IgD-negative memory B cell (primary cell): ENCODE measurements at regions not wholly inside any gene's neighbourhood (a gene's known extent, or its start where the extent isn't known, plus 50 kb on each side); places are given as distances from the start of the nearest gene placed in this dataset.

ENCODE experiments used
- H3K27ac Mint-ChIP-seq, 3 donors: one replicate each; pipeline ENCODE4 v1.8.0; 2020 to 2022; ENCODE audit warnings: mild to moderate bottlenecking in 3 of 3, mixed read lengths in 3 of 3, moderate library complexity in 1 of 3
- H3K27me3 Mint-ChIP-seq: one replicate; pipeline ENCODE4 v1.8.0; 2021; ENCODE audit warnings: mixed read lengths
- H3K36me3 Mint-ChIP-seq: one replicate; pipeline ENCODE4 v1.8.0; 2020; ENCODE audit warnings: mild to moderate bottlenecking, mixed read lengths
- H3K4me1 Mint-ChIP-seq, 3 donors: one replicate each; pipeline ENCODE4 v1.8.0; 2020 to 2022; ENCODE audit warnings: mixed read lengths in 3 of 3, mild to moderate bottlenecking in 1 of 3
- H3K4me3 Mint-ChIP-seq, 4 donors: one replicate each; pipeline ENCODE4 v1.8.0; 2020 to 2022; ENCODE audit warnings: mild to moderate bottlenecking in 4 of 4, mixed read lengths in 4 of 4, moderate library complexity in 3 of 4
- H3K9me3 Mint-ChIP-seq, 3 donors: one replicate each; pipeline ENCODE4 v1.8.0; 2020 to 2021; ENCODE audit warnings: mixed read lengths in 3 of 3, mild to moderate bottlenecking in 1 of 3

DNA sequence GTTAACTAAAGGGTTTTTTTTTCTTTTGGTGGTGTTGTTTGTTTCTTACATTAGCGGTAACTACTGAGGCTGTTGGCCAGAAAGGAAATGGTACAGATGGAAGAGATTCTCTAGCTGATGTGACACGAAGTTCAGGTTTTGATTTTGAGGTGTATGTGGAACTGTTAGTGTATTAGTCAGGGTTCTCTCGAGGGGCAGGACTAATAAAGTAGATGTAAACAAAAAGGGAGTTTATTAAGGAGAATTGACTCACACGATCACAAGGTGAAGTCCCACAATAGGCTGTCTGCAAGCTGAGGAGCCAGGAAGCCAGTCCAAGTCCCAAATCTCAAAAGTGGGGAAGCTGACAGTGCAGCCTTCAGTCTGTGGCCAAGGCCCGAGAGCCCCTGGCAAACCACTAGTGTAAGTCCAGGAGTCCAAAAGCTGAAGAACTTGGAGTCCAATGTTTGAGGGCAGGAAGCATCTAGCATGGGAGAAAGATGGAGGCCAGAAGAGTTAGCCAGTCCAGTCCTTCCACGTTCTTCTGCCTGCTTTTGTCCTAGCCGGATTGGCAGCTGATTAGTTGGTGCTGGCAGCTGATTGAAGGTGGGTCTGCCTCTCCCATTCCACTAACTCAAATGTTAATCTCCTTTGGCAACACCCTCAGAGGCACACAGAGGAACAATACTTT lies 577.6 kb downstream of the EFNB2 start:
- Mint-ChIP-seq H3K27me3 (no peaks in the 10 kb centered on the region), H3K4me3 (no peak overlapping the region), H3K36me3 (no peaks in the 10 kb centered on the region), H3K27ac (no peak overlapping the region), H3K4me1 (no peaks in the 10 kb centered on the region), H3K9me3 (peaks cover 0 to 6% (median 4%) of the 10 kb centered on the region in 3 donors)

DNA sequence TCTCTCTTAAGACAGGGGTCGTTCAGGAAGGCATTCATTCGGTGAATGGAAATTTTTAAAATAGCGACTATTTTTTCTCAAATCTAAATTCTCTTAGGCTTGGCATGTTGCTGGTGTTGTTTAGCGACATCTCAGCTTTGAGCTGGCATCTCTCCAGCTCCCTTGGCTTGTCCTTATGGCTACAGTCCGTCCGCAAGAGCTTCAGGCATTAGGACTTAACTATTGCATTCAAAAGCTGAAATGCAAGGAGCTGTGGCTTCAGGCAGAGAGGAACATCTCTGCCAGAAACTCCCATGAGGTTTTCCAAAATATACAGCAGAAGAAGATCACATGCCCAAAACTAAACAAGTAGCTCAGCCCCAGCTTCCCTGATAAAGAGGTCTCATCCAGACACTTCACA lies 578.5 kb downstream of the EFNB2 start:
- H3K27me3 Mint-ChIP-seq, result no peaks in the 10 kb centered on the region
- H3K27ac Mint-ChIP-seq, result no peak overlapping the region
- H3K4me1 Mint-ChIP-seq, result no peaks in the 10 kb centered on the region
- H3K4me3 Mint-ChIP-seq, result no peak overlapping the region
- H3K36me3 Mint-ChIP-seq, result no peaks in the 10 kb centered on the region
- peaks cover 0 to 4% (median 3%) of the 10 kb centered on the region in 3 donors for H3K9me3 Mint-ChIP-seq

DNA sequence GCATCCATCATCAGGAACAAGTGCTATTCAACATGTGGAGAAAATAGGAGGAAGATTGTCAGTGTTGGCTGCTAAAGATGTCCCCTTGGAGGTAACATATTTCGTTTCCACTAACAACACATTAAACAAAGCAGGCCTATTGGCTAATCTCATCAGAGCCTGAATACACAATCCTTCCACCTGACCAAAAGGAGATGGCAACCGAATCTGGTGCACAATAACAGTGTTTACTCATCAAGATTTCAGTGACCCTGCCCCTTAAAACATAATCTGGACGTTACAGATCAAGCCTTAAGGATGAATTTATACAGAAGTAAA lies 582.5 kb downstream of the EFNB2 start:
- H3K9me3 Mint-ChIP-seq, result peaks cover 2 to 4% (median 3%) of the 10 kb centered on the region in 3 donors
- H3K36me3 Mint-ChIP-seq, result no peaks in the 10 kb centered on the region
- no peaks in the 10 kb centered on the region for H3K27me3 Mint-ChIP-seq
- H3K27ac Mint-ChIP-seq, result no peak overlapping the region
- no peak overlapping the region for H3K4me3 Mint-ChIP-seq
- no peaks in the 10 kb centered on the region for H3K4me1 Mint-ChIP-seq

DNA sequence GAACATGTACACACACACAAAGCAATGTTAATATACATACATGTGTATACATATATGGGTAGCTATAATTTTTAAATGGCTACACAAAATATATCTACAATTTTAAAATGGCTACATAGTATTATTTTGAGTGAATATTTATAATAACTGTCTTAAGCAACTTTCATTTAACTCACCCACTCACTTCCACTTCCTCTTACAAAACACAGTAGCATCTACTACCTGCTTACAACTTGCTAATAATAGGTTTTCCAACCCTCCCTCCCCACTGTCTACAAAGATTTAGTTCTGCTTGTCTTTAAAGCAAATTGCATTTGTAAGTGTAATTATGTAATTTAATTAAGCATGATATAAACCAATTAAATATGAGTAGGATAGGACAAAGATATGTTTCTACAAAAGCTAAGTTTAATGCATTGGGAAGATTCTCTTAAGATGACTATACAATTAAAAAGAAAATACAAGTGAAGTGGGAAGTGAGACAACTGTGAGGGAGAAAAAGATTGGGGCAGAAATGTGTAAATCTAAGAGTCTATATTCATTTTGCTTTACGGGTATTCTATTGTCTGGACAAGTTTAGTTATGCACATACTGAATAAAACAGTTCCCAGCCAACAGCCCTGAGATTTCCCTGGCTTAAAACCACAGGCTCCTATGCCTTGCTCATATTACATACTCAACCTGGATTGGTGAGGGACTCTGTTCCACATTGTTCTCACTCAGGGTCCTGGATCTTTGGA lies 583.1 kb downstream of the EFNB2 start:
- no peaks in the 10 kb centered on the region for H3K4me1 Mint-ChIP-seq
- H3K9me3 Mint-ChIP-seq, result peaks cover 2 to 4% (median 3%) of the 10 kb centered on the region in 3 donors
- H3K27ac Mint-ChIP-seq, result no peak overlapping the region
- H3K36me3 Mint-ChIP-seq, result no peaks in the 10 kb centered on the region
- no peaks in the 10 kb centered on the region for H3K27me3 Mint-ChIP-seq
- H3K4me3 Mint-ChIP-seq, result no peak overlapping the region

DNA sequence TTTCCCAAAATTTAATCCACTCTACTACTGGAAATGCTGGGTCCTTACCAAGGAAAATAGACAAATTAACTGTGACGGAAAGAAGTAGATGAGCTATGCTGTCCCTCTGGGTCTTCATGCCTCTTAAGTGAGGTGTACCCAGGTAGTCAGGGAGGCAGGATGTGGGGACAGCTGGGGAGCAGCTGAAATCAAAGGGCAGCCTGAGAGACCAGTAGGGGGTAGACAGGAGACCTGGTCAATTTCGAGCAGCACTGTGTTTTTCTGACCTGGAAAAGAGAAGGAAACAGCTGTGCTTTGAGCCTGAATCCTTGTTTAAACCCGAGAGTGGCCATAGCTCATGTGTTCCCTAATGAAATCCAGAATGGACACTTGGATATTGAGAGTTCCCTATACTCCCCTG lies 587.3 kb downstream of the EFNB2 start:
- no peak overlapping the region for H3K27ac Mint-ChIP-seq
- no peaks in the 10 kb centered on the region for H3K4me1 Mint-ChIP-seq
- no peak overlapping the region for H3K4me3 Mint-ChIP-seq
- H3K36me3 Mint-ChIP-seq, result no peaks in the 10 kb centered on the region
- H3K27me3 Mint-ChIP-seq, result no peaks in the 10 kb centered on the region
- peaks cover 0 to 4% (median 2%) of the 10 kb centered on the region in 3 donors for H3K9me3 Mint-ChIP-seq

DNA sequence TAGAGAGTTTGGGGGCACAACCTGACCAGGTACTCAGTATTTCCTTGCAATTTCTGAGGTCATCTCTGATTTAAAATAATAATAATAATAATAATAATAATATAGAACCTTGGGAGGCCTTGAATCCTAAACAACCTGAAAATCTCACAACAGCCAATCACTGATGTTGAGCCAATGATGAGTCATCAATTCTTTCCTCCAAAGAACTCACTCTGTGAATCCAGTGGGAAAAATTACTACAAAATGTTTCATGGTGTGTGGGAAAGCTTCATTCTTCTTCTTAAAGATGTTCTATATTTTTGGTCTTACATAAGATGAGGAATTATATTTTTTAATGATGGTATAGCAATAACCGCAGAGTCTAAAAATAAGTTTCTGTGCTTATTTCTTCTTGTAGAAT lies 594.6 kb downstream of the EFNB2 start:
- H3K36me3 Mint-ChIP-seq, result no peaks in the 10 kb centered on the region
- H3K4me3 Mint-ChIP-seq, result no peak overlapping the region
- no peak overlapping the region for H3K27ac Mint-ChIP-seq
- H3K27me3 Mint-ChIP-seq, result no peaks in the 10 kb centered on the region
- no peaks in the 10 kb centered on the region for H3K4me1 Mint-ChIP-seq
- peaks cover 0 to 3% (median 2%) of the 10 kb centered on the region in 3 donors for H3K9me3 Mint-ChIP-seq

DNA sequence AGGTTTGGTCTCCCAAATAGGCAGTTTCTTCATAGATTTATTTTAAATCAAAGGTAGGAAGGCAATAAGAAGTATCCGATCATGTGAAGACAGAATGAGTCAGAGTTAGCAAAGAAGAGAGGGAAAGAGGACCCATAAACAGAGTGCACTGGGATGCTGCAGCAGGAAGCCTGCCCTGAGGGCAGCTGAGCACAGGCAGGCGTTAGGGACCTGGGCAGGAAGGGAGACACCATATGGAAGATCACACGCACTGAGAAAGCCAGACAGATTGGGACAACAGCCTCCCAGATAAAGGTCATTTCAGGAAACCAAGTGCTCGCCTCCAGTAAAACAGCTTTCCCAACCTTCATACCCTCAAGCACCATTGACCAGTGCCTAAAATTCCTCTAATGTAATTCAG lies 598.0 kb downstream of the EFNB2 start:
- no peak overlapping the region for H3K27ac Mint-ChIP-seq
- H3K4me3 Mint-ChIP-seq, result no peak overlapping the region
- H3K4me1 Mint-ChIP-seq, result no peaks in the 10 kb centered on the region
- H3K9me3 Mint-ChIP-seq, result peaks cover 0 to 5% (median 0%) of the 10 kb centered on the region in 3 donors
- no peaks in the 10 kb centered on the region for H3K36me3 Mint-ChIP-seq
- no peaks in the 10 kb centered on the region for H3K27me3 Mint-ChIP-seq

- Mint-ChIP-seq H3K27me3 (no peaks in the 10 kb centered on the region), H3K9me3 (peaks cover 0 to 5% (median 0%) of the 10 kb centered on the region in 3 donors), H3K27ac (no peak overlapping the region), H3K36me3 (no peaks in the 10 kb centered on the region), H3K4me3 (no peak overlapping the region), H3K4me1 (no peaks in the 10 kb centered on the region)
Observed at GRCh38 chr13:105936816-105937215, 598.6 kb downstream of the EFNB2 start.

GRCh38 chr13:105929505-105929904 lies 606.0 kb downstream of the EFNB2 start:
- Mint-ChIP-seq H3K27me3 (no peaks in the 10 kb centered on the region), H3K4me1 (no peaks in the 10 kb centered on the region), H3K9me3 (peaks cover 0 to 5% (median 1%) of the 10 kb centered on the region in 3 donors), H3K27ac (no peak overlapping the region), H3K36me3 (no peaks in the 10 kb centered on the region), H3K4me3 (no peak overlapping the region)

DNA sequence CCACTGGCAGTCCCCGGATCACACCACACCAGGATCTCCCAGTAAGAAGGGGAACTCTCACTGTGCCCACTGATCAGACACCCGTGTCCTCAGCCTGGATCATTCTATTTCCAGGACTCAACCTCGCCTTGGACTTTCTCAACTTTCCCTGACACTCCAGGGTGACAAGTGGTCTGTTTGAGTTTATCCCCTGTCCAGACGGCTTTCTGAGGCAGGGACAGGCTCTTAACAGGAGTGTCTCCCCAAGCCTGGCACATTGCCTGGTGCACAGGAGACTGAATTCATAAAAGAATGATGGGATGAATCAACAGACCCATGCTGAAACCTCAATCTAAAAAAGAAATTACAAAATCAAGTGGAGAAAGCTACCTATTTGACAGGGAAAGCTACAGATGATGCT lies 606.6 kb downstream of the EFNB2 start:
- H3K4me3 Mint-ChIP-seq, result no peak overlapping the region
- H3K27ac Mint-ChIP-seq, result no peak overlapping the region
- no peaks in the 10 kb centered on the region for H3K36me3 Mint-ChIP-seq
- peaks cover 0 to 5% (median 1%) of the 10 kb centered on the region in 3 donors for H3K9me3 Mint-ChIP-seq
- no peaks in the 10 kb centered on the region for H3K27me3 Mint-ChIP-seq
- H3K4me1 Mint-ChIP-seq, result no peaks in the 10 kb centered on the region

DNA sequence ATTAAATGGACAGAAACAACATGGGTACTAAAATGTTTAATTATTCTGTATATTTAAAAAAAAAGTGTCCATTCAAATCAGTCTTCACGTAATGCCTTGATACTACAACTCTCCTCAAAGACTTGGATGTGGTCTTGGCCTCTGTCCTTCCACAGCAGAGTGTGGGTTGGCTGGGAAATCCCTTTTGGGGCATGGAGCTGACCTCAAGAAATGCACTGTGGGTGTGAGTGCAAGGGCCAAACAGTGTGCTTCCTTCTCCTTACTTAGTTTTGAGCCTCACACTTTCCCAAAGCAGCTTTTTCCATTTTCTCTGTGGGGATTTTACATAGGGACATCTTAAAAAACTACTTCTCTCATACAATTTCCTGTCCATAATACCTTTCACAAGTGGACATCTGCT lies 607.4 kb downstream of the EFNB2 start:
- peaks cover 0 to 5% (median 1%) of the 10 kb centered on the region in 3 donors for H3K9me3 Mint-ChIP-seq
- H3K27ac Mint-ChIP-seq, result no peak overlapping the region
- peaks cover 0 to 3% (median 0%) of the 10 kb centered on the region in 3 donors for H3K4me1 Mint-ChIP-seq
- H3K36me3 Mint-ChIP-seq, result peaks cover 2% of the 10 kb centered on the region
- H3K27me3 Mint-ChIP-seq, result no peaks in the 10 kb centered on the region
- peak overlapping the region in 1 of 4 donors; percentile 71 for H3K4me3 Mint-ChIP-seq

DNA sequence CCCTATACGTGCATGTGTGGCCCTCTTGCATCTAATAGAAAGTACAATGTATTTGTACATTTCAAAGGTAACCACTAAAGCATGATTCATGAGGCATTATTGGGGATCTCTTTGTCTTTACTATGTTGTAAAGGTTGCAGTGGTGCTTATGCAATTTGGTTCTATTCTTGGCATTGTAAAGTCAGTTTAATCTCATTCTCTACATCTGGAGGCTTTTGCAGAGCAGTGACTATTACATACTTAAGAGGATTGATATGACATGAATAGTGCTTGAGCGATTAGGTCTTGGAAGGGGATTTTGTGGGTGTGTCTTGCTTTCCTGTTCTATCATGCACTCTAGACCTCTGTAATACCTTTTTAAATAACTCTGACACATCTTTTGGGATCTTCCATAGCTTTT lies 610.0 kb downstream of the EFNB2 start:
- peaks cover 0 to 6% (median 0%) of the 10 kb centered on the region in 3 donors for H3K9me3 Mint-ChIP-seq
- no peak overlapping the region for H3K27ac Mint-ChIP-seq
- H3K36me3 Mint-ChIP-seq, result peaks cover 2% of the 10 kb centered on the region
- peaks cover 0 to 3% (median 0%) of the 10 kb centered on the region in 3 donors for H3K4me1 Mint-ChIP-seq
- H3K27me3 Mint-ChIP-seq, result no peaks in the 10 kb centered on the region
- no peak overlapping the region for H3K4me3 Mint-ChIP-seq

- H3K27me3 Mint-ChIP-seq, result no peaks in the 10 kb centered on the region
- peaks cover 2% of the 10 kb centered on the region for H3K36me3 Mint-ChIP-seq
- H3K27ac Mint-ChIP-seq, result no peak overlapping the region
- peaks cover 0 to 3% (median 0%) of the 10 kb centered on the region in 3 donors for H3K4me1 Mint-ChIP-seq
- H3K9me3 Mint-ChIP-seq, result peaks cover 0 to 6% (median 0%) of the 10 kb centered on the region in 3 donors
- H3K4me3 Mint-ChIP-seq, result no peak overlapping the region
Observed at GRCh38 chr13:105921711-105922110, 613.8 kb downstream of the EFNB2 start.

DNA sequence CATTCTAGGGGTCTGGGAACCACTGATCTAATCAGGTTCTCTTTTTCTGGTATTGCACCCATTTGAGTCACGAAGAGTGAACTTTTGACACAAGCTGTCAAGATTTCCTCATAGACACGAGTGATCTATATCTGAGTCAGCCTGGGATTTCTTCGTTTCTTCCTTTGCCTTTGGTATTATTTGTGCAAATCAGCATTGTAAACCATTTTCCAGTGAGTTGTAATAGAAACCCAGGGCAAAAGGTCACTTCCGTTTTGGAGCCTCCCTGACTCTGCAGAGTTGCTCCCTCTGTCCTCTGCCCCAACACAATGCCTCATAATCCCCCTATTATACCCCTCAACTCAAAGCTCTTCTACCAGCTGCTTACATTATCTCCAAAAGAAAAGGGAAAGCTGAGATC lies 615.1 kb downstream of the EFNB2 start:
- H3K36me3 Mint-ChIP-seq, result peaks cover 2% of the 10 kb centered on the region
- peaks cover 0 to 3% (median 0%) of the 10 kb centered on the region in 3 donors for H3K4me1 Mint-ChIP-seq
- H3K27ac Mint-ChIP-seq, result no peak overlapping the region
- H3K9me3 Mint-ChIP-seq, result peaks cover 0 to 8% (median 0%) of the 10 kb centered on the region in 3 donors
- no peak overlapping the region for H3K4me3 Mint-ChIP-seq
- no peaks in the 10 kb centered on the region for H3K27me3 Mint-ChIP-seq

DNA sequence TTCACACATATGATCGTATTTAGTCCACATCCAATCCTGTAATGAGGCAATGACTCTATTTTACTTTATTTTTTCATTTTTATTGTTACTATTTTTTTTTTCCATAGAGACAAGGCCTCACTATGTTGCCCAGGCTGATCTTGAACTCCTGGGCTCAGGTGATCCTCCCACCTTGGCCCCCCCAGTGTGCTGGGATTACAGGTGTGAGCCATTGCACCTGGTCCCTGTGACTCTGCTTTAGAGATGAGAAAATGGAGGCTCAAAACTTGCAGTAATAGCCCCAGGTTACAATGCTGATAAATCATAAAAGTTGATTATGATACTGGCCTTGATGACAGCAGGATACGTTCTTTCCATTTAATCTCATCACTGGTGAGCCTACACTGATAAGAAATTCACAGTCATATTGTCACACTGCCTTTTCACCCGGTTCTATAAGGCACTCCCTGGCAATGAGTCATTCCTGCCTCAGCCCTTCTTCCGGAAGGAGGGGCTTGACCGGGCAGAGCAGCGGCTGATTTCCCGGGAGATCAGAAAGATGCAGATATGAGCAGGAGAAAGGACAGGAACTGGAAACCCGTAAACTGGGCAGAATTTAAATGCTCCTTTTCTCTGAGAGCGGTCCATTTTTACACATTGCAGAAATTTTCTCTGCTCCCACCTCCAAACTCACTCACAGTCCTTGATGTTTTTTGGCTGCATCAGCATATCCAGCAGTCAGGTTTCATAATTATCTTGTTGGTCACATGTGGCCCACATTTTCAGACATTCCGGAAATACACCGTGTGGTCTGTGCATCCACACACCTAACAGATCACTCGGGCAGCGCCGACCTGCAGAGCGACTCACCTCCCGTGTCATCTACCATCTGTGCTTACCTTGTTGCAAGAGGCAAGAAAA lies 616.4 kb downstream of the EFNB2 start:
- peaks cover 0 to 9% (median 0%) of the 10 kb centered on the region in 3 donors for H3K9me3 Mint-ChIP-seq
- H3K27ac Mint-ChIP-seq, result peak overlapping the region in 1 of 3 donors; percentile 51
- peaks cover 2% of the 10 kb centered on the region for H3K36me3 Mint-ChIP-seq
- H3K27me3 Mint-ChIP-seq, result no peaks in the 10 kb centered on the region
- H3K4me1 Mint-ChIP-seq, result peaks cover 0 to 3% (median 0%) of the 10 kb centered on the region in 3 donors
- no peak overlapping the region for H3K4me3 Mint-ChIP-seq
